ENCODE measurements at regions not wholly inside any gene's neighbourhood (a gene's known extent, or its start where the extent isn't known, plus 50 kb on each side); places are given as distances from the start of the nearest gene placed in this dataset.

GRCh38 chr5:133853646-133854365 lies 114.6 kb downstream of the C5orf15 start:
- no peak for DNase-seq

- no peak for DNase-seq
Measured at GRCh38 chr5:133851521-133851920, 116.9 kb downstream of the C5orf15 start.

GRCh38 chr5:133850811-133851210 lies 117.6 kb downstream of the C5orf15 start:
- no peak for DNase-seq

- no peak for DNase-seq
Measured at GRCh38 chr5:133849116-133849515, 119.3 kb downstream of the C5orf15 start.

GRCh38 chr5:133848341-133848811 lies 120.0 kb downstream of the C5orf15 start:
- DNase-seq: no peak

- no peak for DNase-seq
Measured at GRCh38 chr5:133847886-133848285, 120.5 kb downstream of the C5orf15 start.

- DNase-seq: no peak
Measured at GRCh38 chr5:133847301-133847700, 121.1 kb downstream of the C5orf15 start.

- DNase-seq: no peak
Measured at GRCh38 chr5:133846478-133847226, 121.8 kb downstream of the C5orf15 start.

- DNase-seq: no peak
Measured at GRCh38 chr5:133845271-133845670, 123.2 kb downstream of the C5orf15 start.

GRCh38 chr5:133844836-133845235 lies 123.6 kb downstream of the C5orf15 start:
- no peak for DNase-seq

GRCh38 chr5:133843911-133844310 lies 124.5 kb downstream of the C5orf15 start:
- no peak for DNase-seq

GRCh38 chr5:133842846-133843611 lies 125.4 kb downstream of the C5orf15 start:
- no peak for DNase-seq

GRCh38 chr5:133841831-133842750 lies 126.3 kb downstream of the C5orf15 start:
- DNase-seq: no peak

- DNase-seq: no peak
Measured at GRCh38 chr5:133840168-133840567, 128.3 kb downstream of the C5orf15 start.

- DNase-seq: no peak
Measured at GRCh38 chr5:133839721-133840120, 128.7 kb downstream of the C5orf15 start.

- DNase-seq: no peak
Measured at GRCh38 chr5:133839090-133839489, 129.3 kb downstream of the C5orf15 start.

- DNase-seq: no peak
Measured at GRCh38 chr5:133838286-133838685, 130.1 kb downstream of the C5orf15 start.

- no peak for DNase-seq
Measured at GRCh38 chr5:133831491-133832224, 136.8 kb downstream of the C5orf15 start.

- no peak for DNase-seq
Measured at GRCh38 chr5:133830911-133831310, 137.5 kb downstream of the C5orf15 start.

- no peak for DNase-seq
Measured at GRCh38 chr5:133830281-133830680, 138.1 kb downstream of the C5orf15 start.

GRCh38 chr5:133829786-133830185 lies 138.6 kb downstream of the C5orf15 start:
- DNase-seq: no peak

GRCh38 chr5:133828722-133829121 lies 139.7 kb downstream of the C5orf15 start:
- DNase-seq: no peak

All from activated CD4-positive, alpha-beta T cell treated with anti-CD3 and anti-CD28 coated beads, Interleukin-2, amount 50 U/mL, for 4 hours (primary cell).